ENCODE measurements at regions not wholly inside any gene's neighbourhood (a gene's known extent, or its start where the extent isn't known, plus 50 kb on each side); places are given as distances from the start of the nearest gene placed in this dataset.
A peak's percentile ranks its signal among the peaks of the same experiment; 100 is the strongest.

GRCh38 chr5:57778501-57779091, 296.0 kb upstream of the ACTBL2 start:
- no TSS peak for BruUV-seq (replicated peaks)
- CTCF ChIA-PET = interaction anchor here (1.0 to 3.0 kb wide), 13 partner anchors 38 to 682 kb away, joined by 3 to 41 read pairs (median 5); partner anchors contain the start of gene PLK2
- TF ChIP-seq CTCF (IDR thresholded peaks at IDR 0.05; ENCODE audit: unreplicated experiment) = no peak
- intact Hi-C loops (cut with micrococcal nuclease; ENCODE audit: unreplicated experiment) = loop anchor here (1.0 to 5.0 kb wide), 6 partner anchors 86 to 684 kb away; no protein-coding TSS in a partner anchor
- no peak for DNase-seq
- H3K9me3 Mint-ChIP-seq (ENCODE audit: low read depth, unreplicated experiment) = no peaks in the 10 kb centered on the region
- no peak overlapping the region for H3K27ac Mint-ChIP-seq (ENCODE audit: unreplicated experiment)
- no peak overlapping the region for H3K4me3 Mint-ChIP-seq (ENCODE audit: low read depth, unreplicated experiment)
- no peaks in the 10 kb centered on the region for H3K27me3 Mint-ChIP-seq (ENCODE audit: unreplicated experiment)
- H3K4me1 Mint-ChIP-seq (ENCODE audit: low read depth, unreplicated experiment) = peaks cover 52% of the 10 kb centered on the region
- no peaks in the 10 kb centered on the region for H3K36me3 Mint-ChIP-seq (ENCODE audit: insufficient read depth, unreplicated experiment)

- CTCF ChIA-PET = interaction anchor here (0.5 to 3.0 kb wide), 5 partner anchors 38 to 682 kb away, joined by 3 to 33 read pairs (median 7); no protein-coding TSS in a partner anchor
- DNase-seq = no peak
- intact Hi-C loops (cut with micrococcal nuclease; ENCODE audit: unreplicated experiment) = loop anchor here (5.0 kb wide), 1 partner anchor 125 kb away; no protein-coding TSS in a partner anchor
- no peaks in the 10 kb centered on the region for H3K27me3 Mint-ChIP-seq (ENCODE audit: unreplicated experiment)
- no peaks in the 10 kb centered on the region for H3K9me3 Mint-ChIP-seq (ENCODE audit: low read depth, unreplicated experiment)
- no peaks in the 10 kb centered on the region for H3K36me3 Mint-ChIP-seq (ENCODE audit: insufficient read depth, unreplicated experiment)
- no peak for TF ChIP-seq CTCF (IDR thresholded peaks at IDR 0.05; ENCODE audit: unreplicated experiment)
- BruUV-seq (replicated peaks) = no TSS peak
- H3K27ac Mint-ChIP-seq (ENCODE audit: unreplicated experiment) = peak overlapping the region; percentile 38
- H3K4me3 Mint-ChIP-seq (ENCODE audit: low read depth, unreplicated experiment) = no peak overlapping the region
- H3K4me1 Mint-ChIP-seq (ENCODE audit: low read depth, unreplicated experiment) = peaks cover 52% of the 10 kb centered on the region
Observed at GRCh38 chr5:57777174-57777581, 294.6 kb upstream of the ACTBL2 start.

DNA sequence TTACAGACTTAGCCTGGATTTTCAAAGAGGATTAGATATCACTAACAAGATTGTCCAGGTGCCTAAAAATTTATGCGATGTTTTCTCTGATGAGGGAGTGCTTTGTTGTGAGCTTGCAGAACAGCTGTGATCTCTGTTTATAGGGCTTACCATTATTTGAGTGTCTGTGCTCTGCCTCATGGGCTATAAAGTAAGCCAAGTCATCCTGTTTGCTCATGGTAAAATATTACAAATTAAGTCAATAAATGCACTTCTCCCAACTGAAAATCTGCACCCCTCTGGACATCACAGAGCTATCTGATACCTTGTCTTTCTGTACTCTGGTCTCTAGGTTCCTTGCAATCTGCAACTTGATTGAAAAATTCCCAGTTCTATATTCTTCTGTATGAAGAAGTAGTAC, 293.4 kb upstream of the ACTBL2 start:
- no peaks in the 10 kb centered on the region for H3K36me3 Mint-ChIP-seq (ENCODE audit: insufficient read depth, unreplicated experiment)
- peaks cover 52% of the 10 kb centered on the region for H3K4me1 Mint-ChIP-seq (ENCODE audit: low read depth, unreplicated experiment)
- no peak overlapping the region for H3K27ac Mint-ChIP-seq (ENCODE audit: unreplicated experiment)
- intact Hi-C loops (cut with micrococcal nuclease; ENCODE audit: unreplicated experiment) = loop anchor here (5.0 kb wide), 1 partner anchor 124 kb away; no protein-coding TSS in a partner anchor
- CTCF ChIA-PET = interaction anchor here (1.0 to 1.6 kb wide), 3 partner anchors 22 to 277 kb away, joined by 3 to 7 read pairs (median 4); no protein-coding TSS in a partner anchor
- no peaks in the 10 kb centered on the region for H3K9me3 Mint-ChIP-seq (ENCODE audit: low read depth, unreplicated experiment)
- no TSS peak for BruUV-seq (replicated peaks)
- no peak for DNase-seq
- no peak for TF ChIP-seq CTCF (IDR thresholded peaks at IDR 0.05; ENCODE audit: unreplicated experiment)
- H3K4me3 Mint-ChIP-seq (ENCODE audit: low read depth, unreplicated experiment) = no peak overlapping the region
- H3K27me3 Mint-ChIP-seq (ENCODE audit: unreplicated experiment) = no peaks in the 10 kb centered on the region

GRCh38 chr5:57774439-57774838, 291.8 kb upstream of the ACTBL2 start:
- Mint-ChIP-seq H3K27ac (ENCODE audit: unreplicated experiment) (no peak overlapping the region), H3K9me3 (ENCODE audit: low read depth, unreplicated experiment) (no peaks in the 10 kb centered on the region), H3K4me3 (ENCODE audit: low read depth, unreplicated experiment) (no peak overlapping the region), H3K36me3 (ENCODE audit: insufficient read depth, unreplicated experiment) (no peaks in the 10 kb centered on the region), H3K27me3 (ENCODE audit: unreplicated experiment) (no peaks in the 10 kb centered on the region), H3K4me1 (ENCODE audit: low read depth, unreplicated experiment) (peaks cover 36% of the 10 kb centered on the region)
- no peak for DNase-seq
- BruUV-seq (replicated peaks) = no TSS peak
- intact Hi-C loops (cut with micrococcal nuclease; ENCODE audit: unreplicated experiment) = no loop called here
- CTCF ChIA-PET = interaction anchor here (1.0 kb wide), 1 partner anchor 124 kb away, joined by 4 read pairs; no protein-coding TSS in a partner anchor
- TF ChIP-seq CTCF (IDR thresholded peaks at IDR 0.05; ENCODE audit: unreplicated experiment) = no peak
